ENCODE measurements at regions not wholly inside any gene's neighbourhood (a gene's known extent, or its start where the extent isn't known, plus 50 kb on each side); places are given as distances from the start of the nearest gene placed in this dataset.
"Not testable (repeated sequence)": the region's sequence is repeated elsewhere in the genome, so short reads cannot be mapped to it uniquely, and the experiment has no call there.

- DNase-seq = no peak
Measured at GRCh38 chr16:87043231-87044031, 273.8 kb downstream of the C16orf95 start.

GRCh38 chr16:87044032-87044382 is 273.2 kb downstream of the C16orf95 start:
- DNase-seq = no peak

GRCh38 chr16:87044829-87045228 is 272.4 kb downstream of the C16orf95 start:
- DNase-seq = no peak

DNA sequence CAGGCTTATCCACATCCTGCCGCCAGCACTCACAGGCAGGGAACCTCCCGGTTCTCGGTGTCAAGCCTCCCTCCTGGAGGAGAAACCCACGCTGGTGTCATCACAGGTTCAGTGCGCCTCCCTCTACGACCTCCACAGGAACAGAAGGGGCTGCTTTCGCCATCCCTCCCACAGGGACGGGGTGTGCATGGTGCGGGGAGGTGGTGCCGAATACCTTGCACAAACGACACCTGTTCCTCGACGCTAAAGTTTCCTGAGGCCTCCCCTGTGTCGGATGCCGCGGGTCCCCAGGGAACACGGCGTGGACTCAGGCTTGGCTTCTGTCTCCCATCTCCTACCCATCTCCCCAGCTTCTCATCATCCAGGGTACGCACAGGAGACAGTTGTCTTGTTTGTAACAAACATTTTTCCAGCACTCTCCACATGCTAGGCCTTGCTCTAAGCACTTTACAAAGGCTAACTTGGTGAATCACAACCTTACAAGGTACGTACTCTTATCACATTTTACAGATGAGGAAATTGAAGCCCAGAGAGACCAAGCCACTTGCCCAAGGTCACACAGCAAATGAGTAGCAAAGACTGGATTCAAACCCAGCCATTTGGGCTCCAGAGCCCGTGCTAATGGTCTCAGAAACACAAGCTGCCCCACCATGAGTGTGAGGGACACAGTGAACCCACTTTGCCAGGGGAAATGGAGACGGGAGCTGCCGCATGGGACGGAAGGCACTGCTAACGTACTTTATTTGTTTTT is 271.6 kb downstream of the C16orf95 start:
- no peak for DNase-seq

- no peak for DNase-seq
Measured at GRCh38 chr16:87046235-87046634, 271.0 kb downstream of the C16orf95 start.

GRCh38 chr16:87047221-87048037 is 269.8 kb downstream of the C16orf95 start:
- DNase-seq = no peak

DNA sequence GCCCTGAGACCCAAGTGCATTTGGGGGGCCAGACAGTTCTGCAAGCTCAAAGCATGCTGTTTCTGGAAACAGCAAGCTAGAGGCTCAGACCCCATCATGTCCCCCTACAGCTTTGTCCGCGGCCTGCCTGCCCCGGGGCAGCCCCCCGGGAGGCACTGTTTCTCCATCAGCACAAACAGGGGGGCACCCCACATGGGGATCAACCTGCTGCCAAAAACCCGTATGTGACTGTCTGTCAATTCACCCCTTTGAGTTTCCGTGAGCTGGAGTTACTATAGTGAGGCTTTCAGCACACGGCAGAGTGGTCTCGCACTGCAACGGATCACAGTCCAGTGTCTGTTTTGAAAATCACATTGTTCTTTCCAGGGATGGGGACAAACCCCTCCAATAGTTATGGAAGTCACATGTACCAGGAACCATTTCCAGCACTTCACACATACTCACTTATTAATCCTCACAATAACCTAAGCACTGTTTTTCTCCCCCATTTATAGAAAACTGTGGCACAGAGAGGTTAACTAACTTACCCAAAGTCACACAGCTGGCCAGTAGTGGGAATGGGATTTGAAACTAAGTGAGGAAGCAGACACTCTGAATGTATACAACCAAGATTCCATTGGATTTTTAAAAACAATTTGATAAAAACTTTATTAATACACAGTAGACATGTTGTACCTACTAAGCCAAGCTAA is 269.0 kb downstream of the C16orf95 start:
- DNase-seq = no peak

GRCh38 chr16:87048730-87049115 is 268.5 kb downstream of the C16orf95 start:
- no peak for DNase-seq

GRCh38 chr16:87049216-87049615 is 268.0 kb downstream of the C16orf95 start:
- not testable (repeated sequence) for DNase-seq

DNA sequence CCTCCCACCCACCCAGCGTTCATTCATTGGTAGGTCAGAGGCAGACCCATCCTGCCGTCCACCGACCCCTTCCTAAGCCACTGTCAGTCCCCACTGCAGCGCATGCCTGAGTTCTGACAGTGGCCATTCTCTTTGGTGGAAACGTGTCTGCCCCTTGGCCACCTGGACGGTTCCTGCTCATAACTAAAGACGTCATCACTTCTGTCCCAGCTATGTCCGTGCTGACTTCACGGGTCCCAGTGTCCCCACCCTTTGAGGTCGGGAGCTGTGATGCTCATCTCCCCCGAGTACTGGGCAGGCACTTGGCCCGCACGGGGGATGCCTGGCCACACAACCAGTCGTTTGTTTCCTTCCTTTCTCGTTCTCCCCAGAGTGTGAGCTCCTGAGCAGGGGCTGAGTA is 267.1 kb downstream of the C16orf95 start:
- no peak for DNase-seq

DNA sequence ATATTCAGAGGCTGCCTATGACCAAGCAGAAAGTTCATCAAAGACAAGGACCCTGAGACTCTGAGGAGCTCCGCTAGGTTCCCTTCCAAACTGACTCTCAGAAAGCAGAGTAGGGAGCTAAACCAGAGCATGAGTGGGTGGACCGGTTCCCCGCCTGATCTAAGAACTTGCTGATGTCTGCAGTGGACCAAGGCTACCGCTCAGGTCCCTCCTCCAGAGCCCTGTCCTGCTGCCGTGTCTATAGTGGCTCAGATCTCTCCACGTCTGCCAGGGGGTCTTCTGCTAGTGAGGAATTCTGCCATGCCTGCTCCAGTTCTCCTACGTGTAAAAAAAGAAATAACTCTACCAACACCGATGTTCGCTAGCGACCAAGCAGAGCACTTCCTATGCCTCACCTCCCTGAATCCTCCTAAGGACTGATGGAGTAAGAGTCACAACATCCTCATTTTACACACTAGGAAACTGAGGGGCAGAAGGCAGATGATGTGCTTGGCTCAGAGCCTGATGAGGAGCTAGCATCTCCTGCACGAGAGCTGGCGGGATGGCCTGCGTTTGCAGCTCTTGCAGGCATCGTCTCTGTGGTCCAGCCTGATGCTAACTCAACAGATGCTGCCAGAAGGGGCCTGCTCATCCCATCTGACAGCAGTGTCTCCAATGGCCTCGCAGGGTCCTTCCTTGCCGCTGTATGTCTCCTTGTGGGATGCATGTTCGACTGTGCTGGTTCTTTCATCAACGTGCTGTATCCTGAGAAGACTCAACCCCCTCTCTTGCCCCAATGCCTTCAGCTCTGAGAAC is 265.5 kb downstream of the C16orf95 start:
- DNase-seq = no peak

GRCh38 chr16:87052506-87052905 is 264.7 kb downstream of the C16orf95 start:
- DNase-seq = no peak

- no peak for DNase-seq
Measured at GRCh38 chr16:87053016-87053982, 263.9 kb downstream of the C16orf95 start.

DNA sequence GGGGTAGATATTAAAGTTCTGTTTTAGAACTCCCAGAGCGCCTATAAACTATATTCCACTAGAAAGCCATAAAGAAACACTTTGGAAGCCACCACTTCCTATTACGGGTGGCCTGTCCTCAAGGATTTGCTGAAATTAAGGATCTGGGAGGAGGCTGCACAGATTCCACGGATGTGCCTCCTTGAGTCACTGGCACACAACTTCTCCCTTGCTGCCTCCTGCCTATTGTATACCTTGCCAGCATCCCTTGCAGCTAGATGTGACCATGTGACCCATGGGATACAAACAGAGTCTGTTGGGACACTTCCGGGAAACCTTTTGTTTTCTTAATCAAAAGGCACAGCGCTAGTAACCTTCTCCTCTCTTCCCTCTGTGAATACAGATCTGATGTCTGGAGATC is 263.0 kb downstream of the C16orf95 start:
- DNase-seq = no peak

- DNase-seq = no peak
Measured at GRCh38 chr16:87054856-87055255, 262.3 kb downstream of the C16orf95 start.

DNA sequence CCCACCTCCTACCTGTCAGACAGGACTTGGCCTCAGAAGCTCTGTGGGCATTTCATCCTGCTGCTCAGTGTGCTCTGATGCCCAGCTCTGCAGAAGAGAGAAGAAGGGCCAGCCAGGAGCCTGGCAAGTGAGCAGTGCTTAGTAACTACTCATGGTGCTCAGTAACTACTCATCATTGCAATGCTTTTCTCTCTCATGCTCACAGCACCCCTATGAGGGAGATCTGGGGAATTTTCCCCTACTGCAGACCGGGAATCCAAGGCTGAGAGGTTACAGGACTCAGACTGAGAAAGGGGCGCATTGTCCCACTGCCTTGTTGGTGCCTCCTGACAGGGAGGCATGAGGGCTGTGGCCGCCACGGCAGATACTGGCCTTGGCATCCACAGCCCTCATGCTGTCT is 261.1 kb downstream of the C16orf95 start:
- no peak for DNase-seq

GRCh38 chr16:87056551-87056950 is 260.6 kb downstream of the C16orf95 start:
- DNase-seq = no peak

GRCh38 chr16:87057211-87057881 is 259.8 kb downstream of the C16orf95 start:
- DNase-seq = no peak

DNA sequence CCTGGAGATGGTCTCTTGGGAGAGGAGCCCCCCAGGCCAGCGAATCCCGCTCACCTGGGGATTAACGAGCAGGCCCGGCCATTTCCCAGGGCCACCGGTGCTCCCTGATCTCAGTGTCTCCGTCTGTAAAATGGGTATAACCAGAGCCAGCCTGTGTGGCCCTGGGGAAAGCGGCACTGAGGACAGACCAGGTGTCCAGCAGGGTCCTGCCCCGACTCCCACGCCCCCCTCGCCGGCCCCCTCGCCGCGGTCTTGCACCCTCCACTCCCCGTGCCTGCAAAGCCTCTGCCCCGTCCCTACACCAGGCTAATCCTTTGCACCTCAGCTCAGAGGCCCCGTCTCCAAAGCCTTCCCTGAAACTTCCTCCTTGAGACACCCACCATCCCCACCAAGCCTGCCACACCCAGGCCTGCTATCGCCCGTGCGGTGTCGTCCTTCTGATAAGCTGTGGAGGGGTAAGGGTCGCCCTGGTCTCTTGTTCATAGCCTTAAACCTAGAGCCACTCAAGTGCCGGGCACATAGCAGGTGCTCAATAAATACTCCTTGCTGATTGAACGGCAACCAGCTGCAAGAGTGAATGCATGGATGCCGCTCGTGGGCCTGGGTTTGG is 259.1 kb downstream of the C16orf95 start:
- DNase-seq = no peak

DNA sequence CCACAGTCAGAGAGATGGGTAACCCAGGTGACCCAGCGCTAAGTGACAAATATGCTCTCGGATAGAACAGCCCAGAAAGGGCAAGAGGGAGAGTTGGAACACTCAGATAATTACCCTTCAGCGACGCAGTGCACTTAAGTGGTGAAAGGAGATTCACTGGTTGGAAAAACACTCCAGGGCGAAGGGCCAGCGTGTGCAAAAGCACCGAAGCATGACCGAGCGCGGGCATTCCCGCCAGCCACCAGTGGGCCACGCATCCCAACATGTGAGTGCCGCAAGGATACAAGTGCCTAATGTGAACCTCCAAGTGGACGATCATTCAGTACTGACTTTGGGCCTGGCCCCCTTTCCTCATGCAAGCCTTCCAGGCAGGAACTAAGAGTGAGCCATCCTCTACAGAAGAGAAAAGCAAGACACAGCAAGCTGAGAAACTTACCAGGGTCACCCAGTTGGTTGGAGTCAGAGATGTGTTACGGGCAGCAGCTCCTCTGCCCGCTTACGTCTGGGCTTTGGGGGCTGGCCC is 258.4 kb downstream of the C16orf95 start:
- no peak for DNase-seq
